MCF 10A (cell line): ENCODE measurements at regions not wholly inside any gene's neighbourhood (a gene's known extent, or its start where the extent isn't known, plus 50 kb on each side); places are given as distances from the start of the nearest gene placed in this dataset.
A peak's percentile ranks its signal among the peaks of the same experiment; 100 is the strongest.

Source experiments
- BruUV-seq: library from RNA; stranded (reverse); fragments of 400-500 nt; replicated peaks from 2 replicates; lab custom pipeline; 2021; lab: Mats Ljungman, UMichigan
- CTCF ChIA-PET: fragments of 300-600 bp; sonication (Branson Sonifier 250); formaldehyde crosslinking; extraction: SDS; loops from one replicate; lab custom pipeline; 2021; ENCODE audit warnings: antibody characterized with exemption, inconsistent platforms; lab: Yijun Ruan, JAX
- POLR2A ChIA-PET: fragments of 300-600, 350-650 bp; sonication (Branson Sonifier 250); formaldehyde crosslinking; extraction: SDS; loops from one replicate; lab custom pipeline; 2020; ENCODE audit warnings: antibody characterized with exemption, inconsistent platforms; lab: Yijun Ruan, JAX
- DNase-seq: peaks from one replicate; pipeline ENCODE4 v3.0.0-alpha.2; 2018; ENCODE audit not compliant: unreplicated experiment
- H3K27ac Mint-ChIP-seq: one replicate; pipeline ENCODE4 v1.8.0; 2022; ENCODE audit warnings: mild to moderate bottlenecking, low read depth, mixed read lengths; ENCODE audit not compliant: unreplicated experiment
- H3K27me3 Mint-ChIP-seq: one replicate; pipeline ENCODE4 v1.8.0; 2022; ENCODE audit warnings: mixed read lengths; ENCODE audit not compliant: insufficient read depth, unreplicated experiment
- H3K36me3 Mint-ChIP-seq: one replicate; pipeline ENCODE4 v1.8.0; 2022; ENCODE audit warnings: mild to moderate bottlenecking, moderate library complexity, mixed read lengths; ENCODE audit not compliant: insufficient read depth, unreplicated experiment
- H3K4me1 Mint-ChIP-seq: one replicate; pipeline ENCODE4 v1.8.0; 2022; ENCODE audit warnings: mixed read lengths; ENCODE audit not compliant: insufficient read depth, unreplicated experiment
- H3K4me3 Mint-ChIP-seq: one replicate; pipeline ENCODE4 v1.8.0; 2022; ENCODE audit warnings: mild to moderate bottlenecking, moderate library complexity, mixed read lengths; ENCODE audit not compliant: unreplicated experiment
- H3K9me3 Mint-ChIP-seq: one replicate; pipeline ENCODE4 v1.8.0; 2022; ENCODE audit warnings: mixed read lengths; ENCODE audit not compliant: unreplicated experiment
- CTCF ChIP-seq: fragments of 200-600 bp; IDR thresholded peaks from one replicate; pipeline ENCODE4 v1.8.0; 2022; ENCODE audit warnings: antibody characterized with exemption, mild to moderate bottlenecking; ENCODE audit not compliant: unreplicated experiment
- intact Hi-C: fragments of 100-400 bp; cut with micrococcal nuclease; formaldehyde crosslinking; loops from 2 replicates; pipeline ENCODE4 v1.14.1; 2022

DNA sequence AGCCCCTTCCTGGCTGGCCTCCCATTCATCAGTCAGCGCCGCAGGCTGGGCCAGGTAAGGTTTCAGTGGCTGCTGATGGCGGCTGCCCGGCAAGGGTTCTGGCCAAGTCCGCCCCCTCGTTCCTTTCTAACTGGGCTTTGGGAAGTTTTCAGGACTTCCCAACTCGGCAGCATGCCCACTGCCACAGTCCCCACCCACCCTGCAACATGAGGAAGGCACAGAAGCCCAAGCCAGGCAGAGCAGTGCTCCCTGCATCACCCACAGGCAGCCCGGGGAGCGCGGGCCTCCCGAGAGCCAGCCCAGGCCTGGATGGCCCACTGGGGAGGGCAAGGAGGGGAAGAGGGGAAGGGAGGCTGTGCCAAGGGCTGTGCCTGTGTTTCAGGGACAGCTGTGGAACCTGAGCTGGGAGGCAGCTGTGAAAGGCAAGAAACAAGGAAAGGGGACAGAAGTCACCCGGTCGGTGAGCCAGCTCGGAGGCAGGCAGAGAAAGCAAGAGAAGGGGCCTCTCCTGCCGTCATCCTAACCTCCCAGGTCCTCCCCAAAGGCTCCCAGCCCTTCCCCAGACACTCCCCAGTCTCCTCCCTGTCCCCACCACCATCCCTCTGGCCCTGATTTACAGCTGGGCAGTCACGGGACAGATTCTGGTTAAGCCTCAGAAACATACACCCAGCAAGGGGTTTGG is 73.9 kb downstream of the CPN2 start:
- DNase-seq = peak; percentile 90
- Mint-ChIP-seq H3K4me1 (peaks cover 24% of the 10 kb centered on the region), H3K36me3 (peaks cover 7% of the 10 kb centered on the region), H3K4me3 (no peak overlapping the region), H3K27me3 (no peaks in the 10 kb centered on the region), H3K27ac (peak overlapping the region; percentile 64), H3K9me3 (no peaks in the 10 kb centered on the region)
- no peak for TF ChIP-seq CTCF
- intact Hi-C loops = no loop called here
- ChIA-PET POLR2A (no interaction called here), CTCF (interaction anchor here (0.6 to 0.7 kb wide), 2 partner anchors 36 to 96 kb away, joined by 3 read pairs; no protein-coding TSS in a partner anchor)
- BruUV-seq = no TSS peak

DNA sequence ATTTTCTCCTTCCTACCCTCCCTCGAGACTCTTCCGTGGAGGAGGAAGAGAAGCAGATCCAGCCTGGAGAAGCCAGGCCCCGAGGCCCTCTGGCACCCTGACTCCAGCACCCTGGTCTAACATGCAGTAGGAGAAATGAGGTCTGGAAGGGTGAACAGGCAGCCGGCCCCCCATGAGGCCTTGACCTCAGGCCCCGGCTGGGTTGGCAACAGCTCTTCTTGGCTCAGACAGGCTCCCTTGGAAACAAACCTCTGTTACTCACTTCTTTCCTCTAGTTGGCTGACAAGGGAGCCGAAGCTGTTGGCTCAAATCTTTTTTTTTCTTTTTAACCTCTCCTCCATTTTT is 73.4 kb downstream of the CPN2 start:
- intact Hi-C loops = no loop called here
- ChIA-PET CTCF (interaction anchor here (0.7 kb wide), 1 partner anchor 97 kb away, joined by 3 read pairs; no protein-coding TSS in a partner anchor), POLR2A (no interaction called here)
- no peak for TF ChIP-seq CTCF
- Mint-ChIP-seq H3K27ac (peak overlapping the region; percentile 64), H3K4me1 (peaks cover 24% of the 10 kb centered on the region), H3K27me3 (no peaks in the 10 kb centered on the region), H3K36me3 (peaks cover 7% of the 10 kb centered on the region), H3K9me3 (no peaks in the 10 kb centered on the region), H3K4me3 (no peak overlapping the region)
- DNase-seq = peak; percentile 65
- BruUV-seq = no TSS peak

- Mint-ChIP-seq H3K27ac (no peak overlapping the region), H3K36me3 (peaks cover 7% of the 10 kb centered on the region), H3K27me3 (no peaks in the 10 kb centered on the region), H3K4me1 (peaks cover 24% of the 10 kb centered on the region), H3K9me3 (no peaks in the 10 kb centered on the region), H3K4me3 (no peak overlapping the region)
- no peak for DNase-seq
- BruUV-seq = no TSS peak
- ChIA-PET POLR2A (no interaction called here), CTCF (no interaction called here)
- intact Hi-C loops = no loop called here
- no peak for TF ChIP-seq CTCF
Observed at GRCh38 chr3:194278186-194278845, 72.8 kb downstream of the CPN2 start.

DNA sequence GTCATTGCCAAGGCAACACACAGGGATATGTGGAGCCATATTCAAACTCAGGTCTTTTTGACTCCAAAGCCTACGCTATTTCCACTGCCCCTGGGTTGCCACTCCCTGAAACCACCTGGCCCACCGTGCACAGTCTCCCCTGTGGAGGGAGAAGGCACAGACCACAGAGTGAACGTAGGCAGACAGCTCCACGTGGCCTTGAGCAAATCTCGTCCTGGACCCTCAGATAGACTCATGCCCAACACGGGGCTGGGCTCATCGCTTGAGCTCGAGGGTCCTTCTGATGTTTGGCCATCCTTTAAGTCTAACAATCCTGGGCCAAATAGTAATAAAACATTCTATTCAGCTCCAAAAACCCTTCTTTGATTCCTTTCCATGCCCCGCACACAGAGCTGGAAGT is 72.0 kb downstream of the CPN2 start:
- H3K36me3 Mint-ChIP-seq = peaks cover 7% of the 10 kb centered on the region
- DNase-seq = no peak
- peaks cover 21% of the 10 kb centered on the region for H3K4me1 Mint-ChIP-seq
- H3K27ac Mint-ChIP-seq = no peak overlapping the region
- H3K4me3 Mint-ChIP-seq = no peak overlapping the region
- intact Hi-C loops = no loop called here
- CTCF ChIA-PET = interaction anchor here (0.7 kb wide), 1 partner anchor 200 kb away, joined by 3 read pairs; no protein-coding TSS in a partner anchor
- BruUV-seq = no TSS peak
- POLR2A ChIA-PET = no interaction called here
- H3K9me3 Mint-ChIP-seq = no peaks in the 10 kb centered on the region
- H3K27me3 Mint-ChIP-seq = no peaks in the 10 kb centered on the region
- TF ChIP-seq CTCF = no peak
